Stimulated activated CD8-positive, alpha-beta memory T cell treated with anti-CD3 and anti-CD28 coated beads, Interleukin-2, amount 100 ng/mL, for 48 hours (primary cell): ENCODE measurements at regions not wholly inside any gene's neighbourhood (a gene's known extent, or its start where the extent isn't known, plus 50 kb on each side); places are given as distances from the start of the nearest gene placed in this dataset.

Source experiments
- DNase-seq, 2 donors: peaks; one replicate each; pipeline ENCODE4 v3.0.0-alpha.2; 2020; ENCODE audit warnings: low read depth in 2 of 2

- no peak for DNase-seq
Observed at GRCh38 chr10:78541481-78542140, 507.9 kb downstream of the RPS24 start.

- no peak for DNase-seq
Observed at GRCh38 chr10:78542141-78542489, 508.5 kb downstream of the RPS24 start.

- no peak for DNase-seq
Observed at GRCh38 chr10:78542521-78542920, 508.9 kb downstream of the RPS24 start.

GRCh38 chr10:78543031-78543748 lies 509.5 kb downstream of the RPS24 start:
- no peak for DNase-seq

GRCh38 chr10:78543749-78544362 lies 510.2 kb downstream of the RPS24 start:
- no peak for DNase-seq

GRCh38 chr10:78544423-78545090 lies 510.9 kb downstream of the RPS24 start:
- no peak for DNase-seq

GRCh38 chr10:78545756-78546155 lies 512.1 kb downstream of the RPS24 start:
- DNase-seq: no peak

- DNase-seq: no peak
Observed at GRCh38 chr10:78547397-78547796, 513.7 kb downstream of the RPS24 start.

GRCh38 chr10:78547905-78548304 lies 514.2 kb downstream of the RPS24 start:
- no peak for DNase-seq

GRCh38 chr10:78548369-78548768 lies 514.7 kb downstream of the RPS24 start:
- no peak for DNase-seq

- DNase-seq: no peak
Observed at GRCh38 chr10:78549140-78549935, 515.7 kb downstream of the RPS24 start.

- no peak for DNase-seq
Observed at GRCh38 chr10:78550090-78550489, 516.4 kb downstream of the RPS24 start.

- DNase-seq: no peak
Observed at GRCh38 chr10:78550716-78551115, 517.1 kb downstream of the RPS24 start.

- DNase-seq: no peak
Observed at GRCh38 chr10:78551184-78552005, 517.4 kb upstream of the ZMIZ1 start.

- no peak for DNase-seq
Observed at GRCh38 chr10:78552261-78552811, 516.4 kb upstream of the ZMIZ1 start.

- DNase-seq: no peak
Observed at GRCh38 chr10:78553792-78554191, 515.0 kb upstream of the ZMIZ1 start.

GRCh38 chr10:78555128-78555527 lies 513.6 kb upstream of the ZMIZ1 start:
- no peak for DNase-seq

- no peak for DNase-seq
Observed at GRCh38 chr10:78556705-78557432, 511.9 kb upstream of the ZMIZ1 start.

- no peak for DNase-seq
Observed at GRCh38 chr10:78557433-78557925, 511.3 kb upstream of the ZMIZ1 start.
